Ramos (cell line): ENCODE measurements at regions not wholly inside any gene's neighbourhood (a gene's known extent, or its start where the extent isn't known, plus 50 kb on each side); places are given as distances from the start of the nearest gene placed in this dataset.

ENCODE experiments used
- in situ Hi-C: fragments of 300-500 bp; cut with MboI; formaldehyde crosslinking; loops from one replicate; pipeline ENCODE4 v1.14.3; 2022; ENCODE audit warnings: low sequenced_read_pairs; ENCODE audit not compliant: unreplicated experiment

DNA sequence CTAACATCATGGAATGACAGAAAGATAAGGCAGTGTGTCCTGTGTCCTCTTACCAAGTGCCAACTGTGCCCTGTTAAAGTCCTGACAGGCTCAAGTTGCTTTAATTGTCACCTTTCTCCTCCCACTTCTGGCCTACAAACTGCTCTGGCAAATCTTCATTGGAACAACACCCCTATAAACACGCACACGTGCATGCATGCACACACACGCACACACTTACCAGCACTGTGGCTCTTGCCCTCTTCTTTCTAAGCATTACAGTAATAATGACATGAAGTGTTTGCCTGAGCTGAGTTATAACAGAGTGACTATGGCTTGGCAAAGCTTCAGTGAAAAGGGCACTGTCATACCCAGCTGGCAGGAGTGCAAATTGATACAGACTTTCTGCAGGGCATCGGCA lies 82.3 kb upstream of the SYT6 start:
- in situ Hi-C loops, result no loop called here

DNA sequence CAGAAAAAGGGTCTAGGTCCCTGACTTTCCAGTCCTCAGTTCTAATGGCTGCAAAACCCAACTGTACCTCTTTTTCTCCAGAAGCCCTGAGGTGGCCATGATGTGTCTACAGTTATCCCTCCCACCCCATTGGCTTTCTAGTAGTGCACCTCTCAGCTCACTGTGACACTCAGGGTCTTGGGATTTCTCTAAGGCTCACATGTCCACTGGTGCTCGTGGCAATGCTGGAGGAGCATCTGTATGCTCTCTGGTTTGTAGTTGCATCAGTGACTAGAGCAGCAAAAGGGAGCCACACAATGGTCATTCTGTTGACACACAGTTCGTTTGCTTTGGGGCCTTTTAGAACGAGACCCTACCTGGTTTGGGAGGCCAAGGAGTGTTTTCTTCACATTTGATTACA lies 81.6 kb upstream of the SYT6 start:
- in situ Hi-C loops, result no loop called here

DNA sequence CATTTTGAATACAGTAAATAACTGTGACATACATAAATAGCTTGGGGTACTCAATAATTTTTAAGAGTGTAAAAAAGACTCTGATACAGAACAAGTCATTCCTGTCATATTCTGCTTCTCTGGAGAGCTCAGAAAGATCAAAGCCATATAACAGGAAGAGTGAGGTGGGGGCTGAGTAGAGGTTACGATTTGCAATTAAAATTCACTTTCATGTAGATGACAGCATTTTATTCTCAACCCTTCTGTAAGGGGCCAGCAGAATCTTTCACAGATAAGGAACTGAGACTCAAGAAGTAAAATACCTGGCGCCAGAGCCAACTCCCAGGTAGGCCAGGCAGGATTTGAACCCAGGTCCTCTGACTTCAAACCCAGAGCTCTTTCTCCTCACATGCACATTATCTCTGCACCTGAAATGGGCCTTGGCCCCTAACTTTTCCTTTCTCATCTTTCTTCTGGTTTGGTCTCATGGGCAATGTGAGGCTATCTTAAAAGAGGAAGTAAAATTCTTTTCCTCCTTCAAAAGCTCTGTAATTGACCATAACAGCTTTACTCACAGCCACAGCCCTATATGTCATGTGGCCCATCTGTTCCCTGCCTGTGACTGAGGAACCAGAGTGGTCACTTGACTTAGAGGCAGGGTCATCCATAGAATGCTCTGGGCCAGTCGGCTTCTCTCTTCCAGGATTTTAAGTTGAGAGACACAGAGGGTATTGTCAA lies 80.9 kb upstream of the SYT6 start:
- in situ Hi-C loops, result no loop called here

DNA sequence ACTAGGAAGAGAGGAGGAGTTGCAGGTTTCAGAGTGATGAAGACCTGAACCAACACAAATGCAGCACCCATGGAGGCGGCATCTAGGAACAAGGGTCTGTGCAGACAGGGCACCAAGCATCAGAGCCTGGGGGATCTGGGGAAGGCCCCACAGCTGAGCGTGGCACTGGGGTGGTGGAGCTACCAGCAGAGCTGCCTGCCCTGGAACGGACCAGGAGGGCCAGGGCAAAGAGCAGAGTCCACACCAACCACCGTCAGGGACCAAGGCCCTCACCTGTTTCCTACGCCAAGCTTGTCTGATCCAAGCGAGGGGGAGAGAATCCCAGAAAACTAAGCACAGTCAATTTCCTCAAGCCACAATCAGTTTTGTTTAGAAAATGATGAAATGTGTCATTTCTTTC lies 79.0 kb upstream of the SYT6 start:
- in situ Hi-C loops, result no loop called here

DNA sequence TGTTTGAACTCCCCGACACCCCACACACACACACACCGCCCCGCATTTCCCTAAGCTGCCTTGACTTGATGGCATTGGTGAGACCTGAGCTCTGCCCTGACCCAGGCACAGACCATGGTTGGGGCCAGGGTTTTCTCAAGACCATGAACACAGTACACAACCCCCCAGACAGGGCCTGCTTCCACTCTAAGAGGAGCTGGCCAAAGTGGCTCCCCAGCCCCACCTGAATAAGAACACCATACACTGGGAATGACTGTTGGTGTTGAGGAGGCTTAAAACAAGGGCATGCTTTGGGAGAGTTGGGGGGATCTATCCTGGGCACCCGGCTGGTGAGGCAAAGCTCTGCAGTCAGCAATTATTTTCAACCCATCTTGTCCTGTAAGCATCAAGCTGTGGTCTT lies 77.6 kb upstream of the SYT6 start:
- in situ Hi-C loops, result no loop called here

DNA sequence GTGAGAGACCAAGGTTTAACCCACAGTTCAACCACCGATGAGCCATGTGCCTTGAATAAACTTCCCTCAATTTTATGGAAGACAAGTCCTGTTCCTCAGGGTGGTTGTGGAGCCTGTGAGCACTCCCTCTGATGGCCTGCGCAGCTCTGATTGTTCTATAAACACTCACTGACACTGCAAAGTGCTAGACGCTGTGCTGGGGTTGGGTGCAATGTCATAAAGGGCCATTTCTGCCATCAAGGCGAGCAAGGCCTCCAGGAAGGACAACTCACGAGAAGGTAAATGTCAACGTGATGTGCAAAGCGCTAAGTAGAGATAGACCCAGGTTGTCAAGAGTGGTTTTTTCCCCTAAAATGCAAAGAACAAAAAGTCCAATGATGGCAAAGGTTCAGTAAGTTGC lies 75.7 kb upstream of the SYT6 start:
- in situ Hi-C loops, result no loop called here

DNA sequence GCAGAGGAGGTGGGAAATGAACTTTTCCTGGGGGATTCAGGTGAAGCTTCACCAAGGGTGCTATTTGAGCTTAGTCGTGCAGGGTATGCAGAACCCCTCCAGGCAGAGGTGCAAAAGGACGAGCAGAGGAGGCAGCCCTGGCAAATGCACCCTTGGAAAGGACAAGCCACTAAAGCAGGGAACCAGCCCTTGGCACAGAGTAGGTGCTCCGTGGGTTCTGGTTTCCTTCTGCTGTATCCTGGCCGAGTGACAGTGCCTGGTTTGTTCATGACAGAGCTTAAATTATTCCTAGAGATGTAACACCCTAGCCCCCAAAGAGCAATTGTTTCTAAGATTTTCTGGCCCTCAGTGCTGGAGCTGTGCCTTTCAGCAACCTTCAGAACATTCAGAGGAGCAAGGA lies 73.4 kb upstream of the SYT6 start:
- in situ Hi-C loops, result no loop called here

DNA sequence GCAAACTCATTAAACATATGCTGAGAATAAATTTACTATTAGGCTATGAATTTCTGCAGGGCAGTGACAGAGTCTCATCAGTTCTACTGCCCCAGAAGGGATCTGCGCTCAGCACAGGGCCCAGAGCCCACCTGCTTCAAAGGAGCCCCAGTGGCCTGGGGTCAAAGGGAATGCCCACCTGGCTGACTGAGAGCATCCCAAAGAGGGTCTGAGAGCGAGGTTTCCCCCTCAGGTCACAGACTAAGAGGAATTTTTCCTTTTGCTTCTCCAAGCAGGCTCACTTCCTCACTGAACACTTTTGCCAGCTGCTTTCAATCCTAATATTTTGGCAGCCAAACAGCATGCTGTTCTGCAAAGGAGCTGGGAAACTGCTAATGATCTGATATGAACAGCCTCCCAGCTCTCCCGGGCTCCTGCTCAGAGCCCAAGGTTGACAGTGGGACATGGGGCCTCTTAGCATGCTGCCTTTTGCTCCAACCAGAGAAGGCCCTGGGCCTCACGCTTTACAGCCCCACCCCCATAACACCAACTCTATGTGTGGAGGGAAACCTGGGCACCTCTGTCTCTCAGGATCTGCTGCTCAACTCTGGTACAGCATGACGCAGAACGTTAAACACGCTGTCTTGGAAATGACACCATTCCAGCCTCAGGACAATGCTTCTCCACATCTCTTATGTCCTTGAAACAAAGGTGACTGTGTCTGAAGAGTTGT lies 70.7 kb upstream of the SYT6 start:
- in situ Hi-C loops, result no loop called here

DNA sequence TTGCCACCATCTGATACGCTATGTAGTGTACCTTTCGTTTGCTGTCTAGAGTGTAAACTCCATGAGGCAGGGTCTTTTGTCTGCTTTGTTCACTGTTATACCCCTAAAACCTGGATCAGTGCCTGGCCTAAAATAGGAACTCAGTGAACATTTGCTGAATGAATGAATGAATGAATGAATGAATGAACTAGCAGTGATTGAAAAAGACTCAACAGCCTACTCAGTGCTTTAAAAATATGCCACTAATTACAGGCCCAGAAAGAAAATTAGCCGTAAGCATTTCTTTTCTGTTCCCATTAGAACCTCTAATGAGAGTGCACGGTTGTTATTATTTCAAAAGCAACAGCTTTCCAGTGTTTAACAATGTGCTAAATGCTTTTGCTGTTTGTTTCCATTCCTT lies 69.3 kb upstream of the SYT6 start:
- in situ Hi-C loops, result no loop called here

DNA sequence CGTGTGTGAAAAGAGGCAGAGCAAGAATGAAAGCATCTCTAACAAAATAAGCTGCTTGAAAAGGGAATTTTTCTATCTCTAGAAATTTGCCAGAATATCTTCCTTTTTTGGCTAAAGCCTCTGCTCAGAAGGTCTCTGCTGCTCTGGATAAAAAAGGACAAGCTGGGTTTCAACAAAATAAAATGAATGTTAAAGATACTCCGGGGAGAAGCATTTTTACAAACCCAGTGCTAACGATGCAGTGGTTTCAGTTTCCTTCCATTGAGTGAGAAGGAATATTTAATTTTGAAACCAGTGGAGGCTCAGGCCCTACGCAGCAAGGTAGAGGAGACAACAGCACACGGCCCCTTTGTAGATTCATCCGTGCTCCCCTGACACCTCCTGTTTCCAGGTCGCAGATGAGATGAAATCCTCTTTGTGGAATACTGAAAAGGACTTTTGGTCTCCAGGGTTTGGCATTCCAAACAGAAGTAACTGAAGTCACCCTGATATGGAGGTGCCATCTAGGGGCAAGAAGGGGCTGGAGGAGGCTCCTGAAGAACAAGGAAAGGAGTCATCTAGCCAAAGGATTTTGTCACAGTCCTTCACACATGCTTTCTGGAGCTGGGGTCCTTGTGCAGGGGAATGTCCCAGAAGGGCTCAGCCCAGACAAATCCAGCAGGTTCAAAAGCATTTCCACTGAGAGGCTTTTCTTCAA lies 65.7 kb upstream of the SYT6 start:
- in situ Hi-C loops, result no loop called here

DNA sequence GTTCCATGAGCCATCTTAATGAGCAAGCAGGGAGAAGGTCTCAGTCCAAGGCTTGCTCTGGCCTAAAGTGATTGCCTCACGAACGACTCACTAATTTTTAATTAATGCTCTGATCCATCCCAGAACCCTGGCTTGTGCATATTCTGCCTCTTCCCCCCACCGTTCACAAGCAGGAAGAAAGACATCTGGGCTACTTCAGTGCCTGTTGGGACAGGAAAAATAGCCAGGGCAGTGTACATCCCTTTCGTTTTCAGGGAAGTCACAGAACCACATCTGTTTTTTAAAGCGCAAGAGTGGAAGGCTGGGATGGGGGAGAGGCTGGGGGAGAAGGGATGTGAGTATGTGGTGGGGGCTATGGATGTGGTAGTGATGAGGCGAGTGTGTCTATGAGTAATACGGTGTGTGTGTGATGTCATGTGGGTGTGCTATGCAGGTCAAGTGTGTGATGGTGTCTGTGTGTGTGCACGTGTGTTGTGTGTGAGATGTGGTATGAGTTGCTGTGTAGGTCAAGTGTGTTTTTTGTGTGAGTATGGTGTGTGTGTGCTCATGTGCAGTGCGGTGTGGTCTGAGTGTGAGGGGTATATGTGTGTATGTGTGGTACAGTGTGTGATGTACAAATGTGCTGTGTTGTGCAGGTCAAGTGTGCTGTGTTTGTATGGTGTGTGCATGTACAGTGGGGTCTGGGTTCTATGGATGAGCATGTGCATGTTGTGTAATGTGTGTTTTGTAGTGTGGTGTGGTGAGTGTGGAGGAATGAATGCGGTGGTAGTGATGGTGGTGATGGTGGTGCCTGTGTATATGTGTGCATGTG lies 64.9 kb upstream of the SYT6 start:
- in situ Hi-C loops, result no loop called here

DNA sequence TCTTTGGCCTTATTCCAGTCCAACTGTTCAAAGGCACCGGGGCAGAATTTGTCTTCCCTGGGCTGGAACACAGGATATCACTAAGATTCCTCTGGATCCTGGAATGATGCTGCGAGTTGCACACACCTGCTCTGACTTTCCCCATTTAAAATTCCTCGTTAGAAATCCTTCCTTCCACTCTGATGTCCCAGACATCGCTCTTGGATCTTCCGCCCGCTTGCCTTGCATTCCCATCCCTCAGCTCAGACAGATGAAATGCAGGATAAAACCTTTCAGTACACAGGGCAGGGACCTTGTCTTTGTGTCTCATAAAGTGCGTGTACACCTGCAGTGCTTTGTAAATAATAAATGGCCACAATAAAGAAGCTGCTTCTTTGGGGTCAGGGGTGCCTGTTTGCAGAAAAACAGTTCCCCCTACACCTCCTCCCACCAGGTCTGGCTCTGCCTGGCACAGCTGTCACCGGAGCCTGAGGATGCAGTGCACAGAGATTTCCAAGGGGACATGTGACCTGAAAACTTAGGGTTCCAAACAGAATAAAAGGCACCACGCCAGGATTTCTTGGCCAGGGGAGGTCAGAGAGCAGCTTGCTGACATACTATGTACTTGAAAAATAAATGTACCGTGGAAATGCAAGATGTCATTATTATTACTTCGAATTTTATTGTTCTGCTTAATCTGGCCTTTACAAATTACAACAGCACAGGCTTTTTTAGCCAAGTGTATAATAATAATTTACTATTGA lies 62.9 kb upstream of the SYT6 start:
- in situ Hi-C loops, result no loop called here

DNA sequence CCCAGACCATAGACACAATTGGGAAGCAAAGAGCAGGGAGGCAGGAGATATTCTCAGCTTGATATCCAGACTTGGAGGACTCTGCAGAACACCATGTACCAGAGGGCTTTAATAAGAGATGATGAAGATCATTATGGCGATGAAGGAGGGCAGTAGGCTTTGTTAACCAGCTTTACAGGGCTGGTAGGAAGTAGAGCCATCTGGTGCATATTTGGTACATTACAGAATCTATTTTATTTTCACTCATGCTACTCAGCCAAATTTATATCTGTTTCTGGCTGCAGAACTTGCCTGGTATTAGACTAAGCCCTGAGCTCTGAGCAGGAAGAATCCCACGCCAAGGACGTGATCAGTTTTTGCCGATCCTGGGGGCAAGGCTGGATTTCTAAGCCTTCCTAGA lies 61.8 kb upstream of the SYT6 start:
- in situ Hi-C loops, result no loop called here

DNA sequence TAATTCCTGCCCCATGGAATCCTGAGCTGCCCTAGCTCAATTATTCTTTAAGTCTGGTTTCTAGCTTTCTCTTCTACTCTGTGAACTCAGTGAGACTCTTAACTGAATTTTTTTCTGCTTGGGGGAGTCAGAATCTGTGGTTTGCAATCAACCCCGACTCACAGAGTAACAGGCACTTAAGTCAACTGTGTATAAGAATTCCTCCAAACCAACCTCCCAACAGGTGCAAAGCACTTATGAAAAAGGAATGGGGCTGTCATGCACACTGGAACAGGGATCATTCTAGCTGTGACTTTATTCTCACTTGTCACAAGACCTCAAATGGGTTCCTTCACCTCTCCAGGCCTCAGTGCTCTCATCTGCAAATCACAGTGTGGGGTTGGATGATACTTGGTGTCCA lies 60.3 kb upstream of the SYT6 start:
- in situ Hi-C loops, result no loop called here

DNA sequence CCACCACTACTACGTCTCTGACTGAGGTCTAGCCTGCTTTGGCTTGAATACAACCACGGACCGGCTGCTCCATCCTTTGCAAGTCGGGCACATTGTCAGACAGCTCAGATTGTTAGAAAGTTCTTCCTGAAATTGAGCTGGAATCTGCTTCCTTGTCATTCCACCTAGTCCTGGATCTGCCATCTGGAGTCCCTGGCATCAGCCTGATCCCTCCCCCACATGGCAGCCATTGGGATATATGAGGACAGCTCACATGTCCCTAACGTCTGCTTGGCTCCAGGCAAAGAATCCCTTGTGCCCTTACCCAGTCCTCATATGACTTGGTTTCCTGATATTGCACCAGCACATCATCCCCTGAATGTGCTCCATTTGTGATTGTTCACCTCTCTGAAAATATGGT lies 56.3 kb upstream of the SYT6 start:
- in situ Hi-C loops, result no loop called here

DNA sequence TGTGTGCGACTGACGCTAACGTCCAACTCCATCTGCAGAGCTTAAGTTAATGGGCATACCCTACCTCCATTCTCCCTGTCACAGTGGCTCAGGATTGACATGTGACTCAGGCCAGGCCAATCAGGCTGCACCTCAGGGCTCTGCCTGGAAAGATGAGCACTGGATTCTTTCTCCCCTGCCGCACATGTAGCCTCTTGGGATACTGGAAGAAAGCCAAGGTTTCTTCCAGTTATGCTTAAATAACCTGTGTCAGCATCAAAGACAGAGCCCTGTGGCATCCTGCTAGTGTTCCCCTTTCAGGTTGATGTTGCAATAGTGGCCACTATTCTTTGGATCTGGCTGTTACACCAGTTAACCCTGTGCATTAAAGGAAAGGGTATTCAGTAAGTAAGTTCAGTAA lies 55.0 kb upstream of the SYT6 start:
- in situ Hi-C loops, result no loop called here

DNA sequence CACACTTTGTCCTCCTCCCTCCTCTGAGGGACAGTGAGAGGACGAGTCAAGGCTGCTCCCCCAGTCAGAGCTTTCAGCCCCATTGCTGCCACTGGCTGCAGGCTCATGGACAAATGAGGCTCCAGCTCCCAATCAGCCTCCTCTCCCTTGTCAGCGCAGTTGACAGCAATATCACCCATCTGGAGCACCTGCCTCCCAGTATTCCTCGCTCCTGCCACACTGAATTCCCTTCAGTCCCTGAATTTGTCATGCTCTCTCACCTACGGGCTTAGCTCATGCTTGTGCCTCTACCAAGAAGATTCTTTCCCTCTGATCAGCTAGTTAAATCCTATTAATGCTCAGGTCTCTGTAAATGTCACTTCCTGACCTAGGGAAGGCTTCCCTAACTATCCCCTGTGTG lies 54.4 kb upstream of the SYT6 start:
- in situ Hi-C loops, result no loop called here

DNA sequence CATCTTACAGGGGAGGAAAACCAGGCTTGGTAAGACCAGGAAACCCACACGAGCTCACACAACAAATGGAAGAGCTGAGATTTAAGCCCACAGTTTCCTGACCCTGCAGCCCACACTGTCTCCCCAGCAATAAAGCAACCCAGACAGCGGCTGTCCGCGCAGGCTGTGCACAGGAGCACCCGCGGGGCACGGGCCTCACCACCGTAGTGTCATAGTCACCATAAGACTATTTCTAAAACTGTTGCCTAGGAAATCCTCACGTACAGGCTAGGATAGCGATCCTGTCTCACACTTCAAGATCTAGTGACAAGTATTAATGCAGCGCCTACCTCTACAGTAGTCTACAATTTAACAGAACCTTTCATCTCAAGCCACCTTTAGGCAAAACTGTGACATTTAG lies 54.0 kb upstream of the SYT6 start:
- in situ Hi-C loops, result no loop called here

DNA sequence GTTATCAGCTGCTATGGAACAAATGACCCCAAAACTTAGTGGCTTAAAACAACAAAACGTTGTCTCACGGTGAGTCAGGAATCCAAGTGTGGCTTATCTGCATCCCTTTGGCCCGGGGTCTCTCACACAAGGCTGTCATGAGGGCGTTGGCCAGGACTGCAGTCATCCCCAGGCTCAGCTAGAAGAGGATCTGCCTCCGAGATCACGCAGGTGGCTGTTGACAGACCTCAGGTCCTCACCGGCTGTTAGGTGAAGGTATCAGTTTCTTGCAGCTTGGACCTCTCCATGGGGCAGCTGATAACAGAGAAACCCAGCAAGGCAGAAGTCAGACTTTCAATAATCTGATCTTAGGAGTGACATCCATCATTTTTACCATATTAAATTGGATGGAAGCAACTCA lies 52.7 kb upstream of the SYT6 start:
- in situ Hi-C loops, result no loop called here

DNA sequence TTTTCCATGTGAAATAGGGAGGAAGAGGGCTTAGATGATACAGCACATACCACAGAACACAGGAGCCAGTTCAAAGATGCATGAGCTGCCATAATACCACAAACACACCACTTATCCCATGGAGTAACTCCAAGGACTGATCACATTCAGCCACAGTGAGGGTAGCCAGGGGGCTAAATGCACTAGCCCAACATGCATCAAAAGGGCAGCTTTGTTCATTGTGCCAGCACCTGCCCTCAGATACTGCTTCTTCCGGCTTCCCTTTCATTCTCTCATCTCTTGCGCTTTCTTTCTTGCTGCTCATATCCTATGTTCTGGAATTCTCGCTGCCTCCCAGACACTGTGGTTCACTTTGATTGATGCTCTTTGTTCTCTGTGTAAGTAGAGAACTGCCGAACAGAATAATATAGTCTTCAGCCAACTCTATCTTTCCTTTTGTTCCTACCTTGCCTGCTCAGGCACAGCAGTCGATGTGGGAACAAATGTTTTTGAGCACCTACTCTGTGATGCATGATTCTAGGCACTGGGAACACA lies 50.0 kb upstream of the SYT6 start:
- in situ Hi-C loops, result no loop called here
